AG04450 (cell line): ENCODE measurements at regions not wholly inside any gene's neighbourhood (a gene's known extent, or its start where the extent isn't known, plus 50 kb on each side); places are given as distances from the start of the nearest gene placed in this dataset.

Experiments used
- CTCF ChIA-PET: fragments of 300-600, 350-600 bp; formaldehyde crosslinking; extraction: SDS; loops from one replicate; lab custom pipeline; 2022; ENCODE audit warnings: antibody characterized with exemption, inconsistent platforms; lab: Charles Lee
- POLR2A ChIA-PET: fragments of 350-600 bp; formaldehyde crosslinking; extraction: SDS; loops from one replicate; lab custom pipeline; 2021; ENCODE audit warnings: antibody characterized with exemption, inconsistent platforms; lab: Yijun Ruan, JAX
- DNase-seq: peaks from one replicate; pipeline ENCODE4 v3.0.0-alpha.2; 2011; ENCODE audit warnings: low read depth, low spot score
- H3K27ac ChIP-seq: one replicate; pipeline ENCODE4 v1.5.1; 2012; ENCODE audit warnings: low read depth, low read length, control low read depth
- H3K27me3 ChIP-seq: one replicate; pipeline ENCODE4 v1.6.0; 2012; ENCODE audit warnings: low read length; ENCODE audit not compliant: control insufficient read depth, insufficient read depth
- H3K4me3 ChIP-seq: 2 replicates; pipeline ENCODE4 v1.5.1; 2011; ENCODE audit warnings: mild to moderate bottlenecking, low read depth, low read length, control low read depth
- H3K9me3 ChIP-seq: 2 replicates; pipeline ENCODE4 v1.5.1; 2012; ENCODE audit warnings: low read length; ENCODE audit not compliant: control insufficient read depth, insufficient read depth
- CTCF ChIP-seq: IDR thresholded peaks from 2 replicates; pipeline ENCODE4 v1.5.1; 2011; ENCODE audit warnings: low read depth, low read length, control low read depth, inconsistent platforms

DNA sequence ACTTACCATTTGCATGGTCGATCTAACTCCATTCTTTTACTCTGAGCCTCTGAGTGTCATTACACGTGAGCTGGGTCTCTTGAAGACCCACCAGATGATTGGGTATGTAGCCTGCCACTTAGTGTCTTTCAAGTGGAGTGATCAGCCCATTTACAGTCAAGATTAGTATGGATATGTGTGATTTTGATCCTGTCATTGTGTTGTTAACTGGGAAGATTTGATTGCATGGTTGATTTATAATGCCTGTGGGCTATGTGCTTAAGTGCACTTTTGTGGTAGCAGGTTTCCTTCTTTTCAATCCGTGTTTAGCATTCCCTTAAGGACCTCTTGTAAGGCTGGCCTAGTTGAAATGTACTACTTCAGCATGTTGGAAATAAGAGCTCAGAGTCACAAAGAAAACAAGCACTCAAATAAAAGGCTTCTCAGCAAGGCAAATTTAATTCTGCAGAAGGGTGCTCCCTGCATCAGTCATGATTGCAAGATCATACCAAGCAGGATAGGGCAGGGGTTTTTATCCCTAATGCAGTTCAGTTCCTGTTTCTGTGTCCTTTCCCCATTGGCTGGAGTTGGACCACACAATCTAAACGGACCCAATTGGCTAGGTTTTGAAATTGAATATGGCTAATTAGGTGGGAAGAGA lies 230.7 kb upstream of the SYT4 start:
- Histone ChIP-seq H3K27ac (no peak overlapping the region), H3K9me3 (peaks cover 4% of the 10 kb centered on the region; the same call in 1 of the 2 replicates), H3K4me3 (no peak overlapping the region), H3K27me3 (no peaks in the 10 kb centered on the region)
- ChIA-PET CTCF (no interaction called here), POLR2A (no interaction called here)
- TF ChIP-seq CTCF, result no peak
- no peak for DNase-seq

DNA sequence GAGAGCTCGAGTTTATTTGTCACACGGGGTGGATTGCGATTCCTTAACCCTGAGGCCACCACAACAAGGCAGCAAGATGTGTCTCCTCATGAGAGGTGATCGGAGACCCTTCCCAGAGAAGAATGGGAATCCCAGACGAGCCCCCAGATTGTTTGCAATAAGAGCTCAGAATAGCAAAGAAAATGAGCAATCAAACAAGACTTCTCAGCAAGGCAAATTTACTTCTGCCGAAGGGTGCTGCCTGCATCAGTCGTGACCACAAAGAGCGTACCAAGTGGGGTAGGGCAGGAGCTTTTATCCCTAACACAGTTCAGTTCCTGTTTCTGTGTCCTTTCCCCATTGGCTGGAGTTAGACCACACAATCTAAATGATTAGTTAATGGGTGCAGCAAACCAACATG lies 237.5 kb upstream of the SYT4 start:
- H3K27ac ChIP-seq, result no peak overlapping the region
- ChIA-PET CTCF (no interaction called here), POLR2A (no interaction called here)
- no peaks in the 10 kb centered on the region for H3K27me3 ChIP-seq
- H3K9me3 ChIP-seq, result peaks cover 4% of the 10 kb centered on the region; the same call in 1 of the 2 replicates
- TF ChIP-seq CTCF, result no peak
- DNase-seq, result no peak
- no peak overlapping the region for H3K4me3 ChIP-seq

DNA sequence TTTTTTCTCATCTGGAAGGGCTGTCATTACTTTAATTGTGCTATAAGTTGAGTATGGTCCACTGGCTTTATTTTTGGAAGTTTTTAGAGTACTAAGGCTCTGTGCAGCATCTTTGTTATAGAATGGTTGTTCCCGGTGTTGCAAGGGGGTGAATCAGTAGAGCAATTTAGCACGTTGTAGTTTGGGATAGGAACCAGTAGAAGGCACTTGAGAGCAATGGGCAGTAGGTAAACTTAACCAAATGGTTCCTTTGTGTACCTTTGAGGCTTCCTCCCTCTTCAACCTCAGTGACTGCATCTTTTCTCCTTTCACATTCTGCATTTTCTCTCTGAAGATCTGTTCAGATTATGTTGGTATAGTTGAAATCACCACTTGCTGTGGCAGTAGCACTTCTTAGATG lies 238.2 kb upstream of the SYT4 start:
- Histone ChIP-seq H3K27ac (no peak overlapping the region), H3K9me3 (peaks cover 4% of the 10 kb centered on the region; the same call in 1 of the 2 replicates), H3K4me3 (no peak overlapping the region), H3K27me3 (no peaks in the 10 kb centered on the region)
- DNase-seq, result no peak
- ChIA-PET POLR2A (no interaction called here), CTCF (no interaction called here)
- TF ChIP-seq CTCF, result no peak

- Histone ChIP-seq H3K4me3 (no peak overlapping the region), H3K27ac (no peak overlapping the region), H3K27me3 (no peaks in the 10 kb centered on the region), H3K9me3 (no peaks in the 10 kb centered on the region)
- POLR2A ChIA-PET, result no interaction called here
- no peak for TF ChIP-seq CTCF
- DNase-seq, result no peak
- CTCF ChIA-PET, result no interaction called here
Observed at GRCh38 chr18:43524260-43524659, 247.0 kb upstream of the SYT4 start.

GRCh38 chr18:43525169-43525568 lies 247.9 kb upstream of the SYT4 start:
- POLR2A ChIA-PET, result no interaction called here
- TF ChIP-seq CTCF, result no peak
- Histone ChIP-seq H3K27ac (no peak overlapping the region), H3K9me3 (no peaks in the 10 kb centered on the region), H3K4me3 (no peak overlapping the region), H3K27me3 (no peaks in the 10 kb centered on the region)
- CTCF ChIA-PET, result no interaction called here
- DNase-seq, result no peak
